Stomach (tissue), 8 donors: ENCODE measurements at regions not wholly inside any gene's neighbourhood (a gene's known extent, or its start where the extent isn't known, plus 50 kb on each side); places are given as distances from the start of the nearest gene placed in this dataset.
A peak's percentile ranks its signal among the peaks of the same experiment; 100 is the strongest.
"Not testable (repeated sequence)": the region's sequence is repeated elsewhere in the genome, so short reads cannot be mapped to it uniquely, and the experiment has no call there.

Source experiments
- DNase-seq, 2 donors: peaks; one replicate each; pipeline versions ENCODE4 v3.0.0 to v3.0.0-alpha.2; 2013 to 2019
- H3K27ac ChIP-seq, 5 donors: fragments of 200-600 bp in 4 of 5; sonication (generic) in 4 of 5; one replicate each; pipeline ENCODE4 v1.5.1; 2013 to 2019; ENCODE audit warnings: mild to moderate bottlenecking in 1 of 5, moderate library complexity in 1 of 5
- H3K27me3 ChIP-seq, 3 donors: fragments of 200-600 bp; sonication (generic); one replicate each; pipeline ENCODE4 v1.5.1; 2017 to 2019; ENCODE audit warnings: mixed run types in 1 of 3
- H3K36me3 ChIP-seq, 4 donors: fragments of 200-600 bp; sonication (generic); 1 replicate in 3 of 4; 2 replicates in 1 of 4; pipeline ENCODE4 v1.5.1; 2016 to 2019
- H3K4me1 ChIP-seq, 4 donors: fragments of 200-600 bp; sonication (generic); one replicate each; pipeline ENCODE4 v1.5.1; 2016 to 2019
- H3K4me3 ChIP-seq, 4 donors: fragments of 200-600 bp; sonication (generic) in 3 of 4; one replicate each; pipeline ENCODE4 v1.5.1; 2016 to 2019; ENCODE audit warnings: mild to moderate bottlenecking in 1 of 4
- H3K9me3 ChIP-seq, 4 donors: fragments of 200-600 bp; sonication (generic); one replicate each; pipeline ENCODE4 v1.5.1; 2016 to 2019
- EP300 ChIP-seq: sonication (generic); formaldehyde crosslinking; IDR thresholded peaks from one replicate; pipeline ENCODE4 v1.6.1; 2017; ENCODE audit warnings: antibody characterized with exemption
- POLR2A ChIP-seq, 4 donors: fragments of 450-650 bp; IDR thresholded peaks; one replicate each; pipeline ENCODE4 v1.6.1; 2016; ENCODE audit warnings: antibody characterized with exemption in 4 of 4, control low read depth in 2 of 4, mild to moderate bottlenecking in 1 of 4, moderate library complexity in 1 of 4
- POLR2AphosphoS5 ChIP-seq, 3 donors: sonication (generic); formaldehyde crosslinking; IDR thresholded peaks; one replicate each; pipeline ENCODE4 v1.6.1; 2016; ENCODE audit warnings: antibody characterized with exemption in 3 of 3
- WGBS, 5 donors: extraction: QIAGEN DNeasy Blood & Tissue Kit in 3 of 5; methylation state at CpG; one replicate each; pipeline versions ENCODE4 v1.1.5 to v1.1.7; 2013 to 2018; 5-methylcytosine and 5-hydroxymethylcytosine counted together
- intact Hi-C: fragments of 100-400 bp; cut with DNase I; formaldehyde crosslinking; loops from one replicate; pipeline ENCODE4 v1.15.1; 2023; ENCODE audit warnings: low total_unique reads
- TF ChIP-seq, protein P1 (sequence below), 7 experiments: fragments of 450-650 bp in 4 of 7; fragments of 200-600 bp in 3 of 7; sonication (generic) in 3 of 7; IDR thresholded peaks; one replicate each; pipeline ENCODE4 v1.5.1; 2016 to 2019; ENCODE audit warnings: antibody characterized with exemption in 7 of 7, control low read depth in 2 of 7, mild to moderate bottlenecking in 1 of 7
- donor health status: healthy with polysubstance abuse.
- donor health status: Bipolar disorder and iron deficiency.
- donor health status: healthy.

DNA sequence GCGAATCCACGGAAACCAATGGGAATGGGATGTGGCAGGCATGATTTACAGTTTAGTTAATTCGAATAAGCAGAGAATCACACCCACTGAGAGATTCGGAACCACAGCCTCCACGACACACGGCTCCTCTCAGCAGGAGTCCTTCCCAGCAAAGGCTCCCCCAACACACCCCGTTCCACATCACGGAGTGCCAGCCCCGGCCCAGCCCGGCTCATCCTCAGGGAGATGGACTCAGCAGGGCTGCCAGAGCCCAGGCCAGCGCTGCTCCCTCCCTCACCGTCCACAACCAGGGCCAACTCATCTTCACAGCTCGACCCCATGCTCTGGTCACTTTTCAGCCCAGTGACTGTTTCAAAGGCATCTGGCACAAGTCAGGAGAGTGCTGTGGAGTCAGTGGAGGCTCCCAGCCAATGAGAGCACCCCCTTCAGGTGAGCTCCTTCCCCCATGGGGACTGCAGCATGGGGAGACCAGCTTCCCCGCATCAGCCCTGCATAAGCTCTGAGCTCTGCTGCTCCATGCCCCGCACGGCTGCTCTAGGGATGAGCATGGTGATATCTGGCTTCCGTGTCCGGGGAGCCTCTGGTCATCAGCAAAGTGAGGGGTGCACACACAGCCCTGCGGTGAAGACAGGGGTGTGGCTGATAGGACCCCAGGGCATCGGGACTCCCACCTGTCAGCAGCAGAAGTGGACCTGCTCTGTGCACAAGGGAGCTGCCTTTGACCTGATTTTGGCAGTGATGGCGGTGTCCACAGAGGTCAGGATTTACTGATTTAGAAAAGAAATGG lies 238.8 kb upstream of the SFSWAP start:
- Histone ChIP-seq H3K9me3 (peaks cover 0 to 2% (median under 1%) of the 10 kb centered on the region in 4 donors), H3K27ac (no peak overlapping the region), H3K27me3 (peaks cover 0 to 44% (median 0%) of the 10 kb centered on the region in 3 donors), H3K4me1 (no peaks in the 10 kb centered on the region), H3K36me3 (no peaks in the 10 kb centered on the region), H3K4me3 (no peak overlapping the region)
- DNase-seq: peak in 1 of 2 donors; percentile 17
- WGBS, 5 donors: 73 to 82% (median 76%) methylated on average over 18 to 21 of the region's 21 CpGs
- intact Hi-C loops: no loop called here
- TF ChIP-seq POLR2A (IDR thresholded peaks at IDR 0.05): no peak
- no peak for TF ChIP-seq POLR2AphosphoS5 (IDR thresholded peaks at IDR 0.05)
- TF ChIP-seq, protein P1, sequence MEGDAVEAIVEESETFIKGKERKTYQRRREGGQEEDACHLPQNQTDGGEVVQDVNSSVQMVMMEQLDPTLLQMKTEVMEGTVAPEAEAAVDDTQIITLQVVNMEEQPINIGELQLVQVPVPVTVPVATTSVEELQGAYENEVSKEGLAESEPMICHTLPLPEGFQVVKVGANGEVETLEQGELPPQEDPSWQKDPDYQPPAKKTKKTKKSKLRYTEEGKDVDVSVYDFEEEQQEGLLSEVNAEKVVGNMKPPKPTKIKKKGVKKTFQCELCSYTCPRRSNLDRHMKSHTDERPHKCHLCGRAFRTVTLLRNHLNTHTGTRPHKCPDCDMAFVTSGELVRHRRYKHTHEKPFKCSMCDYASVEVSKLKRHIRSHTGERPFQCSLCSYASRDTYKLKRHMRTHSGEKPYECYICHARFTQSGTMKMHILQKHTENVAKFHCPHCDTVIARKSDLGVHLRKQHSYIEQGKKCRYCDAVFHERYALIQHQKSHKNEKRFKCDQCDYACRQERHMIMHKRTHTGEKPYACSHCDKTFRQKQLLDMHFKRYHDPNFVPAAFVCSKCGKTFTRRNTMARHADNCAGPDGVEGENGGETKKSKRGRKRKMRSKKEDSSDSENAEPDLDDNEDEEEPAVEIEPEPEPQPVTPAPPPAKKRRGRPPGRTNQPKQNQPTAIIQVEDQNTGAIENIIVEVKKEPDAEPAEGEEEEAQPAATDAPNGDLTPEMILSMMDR (IDR thresholded peaks at IDR 0.05): no peak

- no peak overlapping the region for H3K4me3 ChIP-seq
- no peaks in the 10 kb centered on the region for H3K36me3 ChIP-seq
- H3K27me3 ChIP-seq: peaks cover 0 to 35% (median 0%) of the 10 kb centered on the region in 3 donors
- H3K27ac ChIP-seq: no peak overlapping the region
- TF ChIP-seq POLR2AphosphoS5 (IDR thresholded peaks at IDR 0.05) (no peak), EP300 (no peak), POLR2A (IDR thresholded peaks at IDR 0.05) (no peak)
- TF ChIP-seq, protein P1 (IDR thresholded peaks at IDR 0.05): no peak
- no peaks in the 10 kb centered on the region for H3K4me1 ChIP-seq
- peak in 1 of 2 donors; percentile 14 for DNase-seq
- WGBS, 5 donors: 85 to 94% (median 89%) methylated on average over 11 to 15 of the region's 15 CpGs
- intact Hi-C loops: no loop called here
- H3K9me3 ChIP-seq: no peaks in the 10 kb centered on the region
Measured at GRCh38 chr12:131473261-131473660, 237.6 kb upstream of the SFSWAP start.

DNA sequence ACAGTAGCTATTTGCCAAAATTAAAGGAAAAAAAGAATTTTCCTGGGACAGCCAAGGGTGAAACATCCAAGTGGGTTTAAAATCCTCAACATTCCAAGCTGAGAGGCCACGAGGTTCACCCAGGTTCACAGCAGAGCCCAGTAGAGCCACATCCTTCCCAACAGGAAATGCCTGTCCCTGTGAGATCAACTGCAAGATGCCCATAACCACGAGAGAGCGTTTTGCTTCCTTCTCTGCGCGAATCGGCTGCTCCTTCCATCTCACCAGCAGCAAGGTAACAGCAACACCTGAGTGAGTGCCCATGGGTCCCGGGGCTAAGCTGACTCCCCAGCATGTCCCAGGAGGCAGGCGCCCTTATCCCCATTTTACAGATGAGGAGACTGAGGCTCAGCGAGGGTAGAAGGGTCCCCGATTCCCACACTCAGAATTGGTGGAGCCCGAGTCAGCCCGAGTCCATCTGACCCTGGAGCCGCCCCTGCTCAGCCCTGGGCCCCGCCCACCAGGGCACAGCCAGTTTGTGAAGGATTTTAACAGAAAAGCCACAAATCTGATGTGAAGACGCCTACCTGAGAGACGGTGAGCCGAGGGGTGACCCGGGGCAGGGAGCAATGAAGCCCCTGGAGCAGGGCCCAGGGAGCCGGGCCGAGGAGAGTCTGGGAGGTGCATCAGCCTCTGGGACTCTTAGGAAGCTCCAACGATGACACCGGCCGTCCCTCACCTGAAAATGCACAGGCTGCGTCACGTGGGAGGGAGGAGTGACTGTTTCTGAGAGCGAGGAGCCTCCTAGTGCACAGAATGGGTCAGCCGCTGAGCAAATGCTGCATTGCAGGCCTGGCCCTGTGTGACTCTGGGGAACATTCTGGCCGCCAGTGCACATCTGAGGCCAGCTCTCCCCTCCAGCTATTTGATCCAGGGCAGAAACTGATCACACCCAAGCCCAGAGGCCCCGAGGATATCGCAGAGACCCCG lies 236.9 kb upstream of the SFSWAP start:
- WGBS, 5 donors: 67 to 72% (median 68%) methylated on average over 29 to 31 of the region's 31 CpGs
- Histone ChIP-seq H3K4me3 (no peak overlapping the region), H3K9me3 (no peaks in the 10 kb centered on the region), H3K36me3 (no peaks in the 10 kb centered on the region), H3K27ac (no peak overlapping the region), H3K27me3 (peaks cover 0 to 33% (median 0%) of the 10 kb centered on the region in 3 donors), H3K4me1 (no peaks in the 10 kb centered on the region)
- intact Hi-C loops: no loop called here
- TF ChIP-seq, protein P1 (IDR thresholded peaks at IDR 0.05): no peak
- TF ChIP-seq EP300 (no peak), POLR2A (IDR thresholded peaks at IDR 0.05) (no peak), POLR2AphosphoS5 (IDR thresholded peaks at IDR 0.05) (no peak)
- peak in 1 of 2 donors; percentile 18 for DNase-seq

GRCh38 chr12:131475012-131475411 lies 235.9 kb upstream of the SFSWAP start:
- DNase-seq: peak in 1 of 2 donors; percentile 15
- WGBS, 5 donors: 57 to 70% (median 57%) methylated on average over 3 to 4 of the region's 19 CpGs; no CpG with 5 or more reads in 2 of the 5 donors
- peaks cover 0 to 33% (median 0%) of the 10 kb centered on the region in 3 donors for H3K27me3 ChIP-seq
- H3K4me1 ChIP-seq, intact Hi-C loops, H3K36me3 ChIP-seq, H3K4me3 ChIP-seq, H3K27ac ChIP-seq, H3K9me3 ChIP-seq: not testable (repeated sequence)
